ENCODE measurements at regions not wholly inside any gene's neighbourhood (a gene's known extent, or its start where the extent isn't known, plus 50 kb on each side); places are given as distances from the start of the nearest gene placed in this dataset.

DNA sequence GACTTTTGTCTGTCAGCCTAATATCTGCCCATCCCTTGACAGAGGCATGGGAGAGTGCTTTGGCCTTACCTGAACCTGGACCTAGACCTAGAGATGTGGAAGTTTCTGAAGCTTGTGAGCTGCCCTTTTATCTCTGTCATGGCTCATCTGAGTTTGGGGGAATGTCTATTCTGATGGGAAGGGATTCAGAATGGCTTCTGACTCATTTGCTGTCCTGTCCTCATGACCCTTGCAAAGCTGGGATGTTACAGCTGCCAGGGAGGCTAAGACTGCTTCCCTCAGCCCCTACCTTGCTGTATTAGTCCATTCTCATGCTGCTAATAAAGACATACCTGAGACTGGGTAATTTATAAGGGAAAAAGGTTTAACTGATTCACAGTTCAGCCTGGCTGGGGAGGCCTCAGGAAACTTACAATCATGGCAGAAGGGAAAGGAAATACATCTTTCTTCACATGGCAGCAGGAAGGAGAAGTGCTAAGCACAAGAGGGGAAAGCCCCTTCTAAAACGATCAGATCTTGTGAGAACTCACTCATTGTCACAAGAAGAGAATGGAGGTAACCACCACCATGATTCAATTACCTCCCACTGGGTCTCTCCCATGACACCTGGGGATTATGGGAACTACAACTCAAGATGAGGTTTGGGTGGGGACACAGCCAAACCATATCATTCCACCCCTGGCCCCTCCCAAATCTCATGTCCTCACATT lies 252.2 kb downstream of the ERMARD start (continued):
- no peak for TF ChIP-seq SIRT6 (IDR thresholded peaks at IDR 0.05; ENCODE audit: low read length)

Measured in H1 (cell line).